T-cell (primary cell): ENCODE measurements at regions not wholly inside any gene's neighbourhood (a gene's known extent, or its start where the extent isn't known, plus 50 kb on each side); places are given as distances from the start of the nearest gene placed in this dataset.

Experiments
- ATAC-seq, 4 experiments: fragments of 200-7000 bp in 3 of 4; fragments of 150-1000 bp in 1 of 4; cut with Tn5 transposase; replicated peaks in 1 of 4; 1 replicate in 3 of 4; 2 replicates in 1 of 4; pipeline ENCODE4 v1.10.0; 2021; ENCODE audit warnings: moderate library complexity in 3 of 4, mild to moderate bottlenecking in 2 of 4, moderate number of reproducible peaks in 1 of 4
- CTCF ChIA-PET, 2 donors: fragments of 300-600 bp; sonication (Branson Sonifier 250); formaldehyde crosslinking; loops; one replicate each; lab custom pipeline; 2022; ENCODE audit warnings: antibody characterized with exemption in 2 of 2; lab: Charles Lee
- POLR2A ChIA-PET, 2 donors: fragments of 300-600 bp; sonication (Branson Sonifier 250); formaldehyde crosslinking; loops; one replicate each; lab custom pipeline; 2022; ENCODE audit warnings: antibody characterized with exemption in 2 of 2; lab: Charles Lee
- DNase-seq, 35 experiments: peaks; one replicate each; pipeline versions ENCODE4 v3.0.0 to v3.0.0-alpha.2; 2013 to 2023
- H3K27ac ChIP-seq: one replicate; pipeline ENCODE4 v1.5.1; 2013; ENCODE audit warnings: low read length
- H3K27me3 ChIP-seq, 2 experiments: replicated peaks in 1 of 2; 1 replicate in 1 of 2; 2 replicates in 1 of 2; pipeline versions ENCODE4 v1.6.1 to v1.7.0; 2013; ENCODE audit warnings: low read length in 1 of 2, mixed read lengths in 1 of 2; ENCODE audit not compliant: control insufficient read depth in 2 of 2, insufficient read depth in 2 of 2; ENCODE audit errors: extremely low read depth in 1 of 2
- H3K36me3 ChIP-seq, 2 donors: 1 replicate in 1 of 2; 2 replicates in 1 of 2; pipeline versions ENCODE4 v1.6.1 to v1.7.0; 2013; ENCODE audit warnings: low read length in 1 of 2; ENCODE audit not compliant: control insufficient read depth in 2 of 2, insufficient read depth in 1 of 2; ENCODE audit errors: extremely low read depth in 1 of 2
- H3K4me1 ChIP-seq, 2 experiments: 1 replicate in 1 of 2; 2 replicates in 1 of 2; pipeline versions ENCODE4 v1.6.1 to v1.7.0; 2013; ENCODE audit warnings: low read length in 2 of 2, mixed read lengths in 1 of 2; ENCODE audit not compliant: insufficient read depth in 2 of 2, control insufficient read depth in 1 of 2; ENCODE audit errors: extremely low read depth in 1 of 2
- H3K4me3 ChIP-seq, 2 donors: 1 replicate in 1 of 2; 2 replicates in 1 of 2; pipeline versions ENCODE4 v1.5.1 to v1.7.0; 2013; ENCODE audit warnings: mild to moderate bottlenecking in 2 of 2, low read length in 1 of 2, moderate library complexity in 1 of 2; ENCODE audit not compliant: control insufficient read depth in 1 of 2; ENCODE audit errors: extremely low read depth in 1 of 2
- H3K9me3 ChIP-seq: 2 replicates; pipeline ENCODE4 v1.7.0; 2013
- H3K27ac Mint-ChIP-seq, 2 donors: one replicate each; pipeline ENCODE4 v1.8.0; 2020 to 2021; ENCODE audit warnings: mild to moderate bottlenecking in 2 of 2, mixed read lengths in 2 of 2
- H3K27me3 Mint-ChIP-seq, 2 donors: one replicate each; pipeline ENCODE4 v1.8.0; 2021 to 2022; ENCODE audit warnings: mixed read lengths in 2 of 2
- H3K36me3 Mint-ChIP-seq: one replicate; pipeline ENCODE4 v1.8.0; 2021; ENCODE audit warnings: mixed read lengths
- H3K4me1 Mint-ChIP-seq, 3 donors: one replicate each; pipeline ENCODE4 v1.8.0; 2020 to 2022; ENCODE audit warnings: mixed read lengths in 3 of 3, mild to moderate bottlenecking in 1 of 3
- H3K4me3 Mint-ChIP-seq, 3 donors: one replicate each; pipeline ENCODE4 v1.8.0; 2020 to 2022; ENCODE audit warnings: mild to moderate bottlenecking in 3 of 3, mixed read lengths in 3 of 3, moderate library complexity in 3 of 3
- H3K9me3 Mint-ChIP-seq, 3 donors: one replicate each; pipeline ENCODE4 v1.8.0; 2020 to 2022; ENCODE audit warnings: mixed read lengths in 3 of 3
- WGBS: methylation state at CpG from one replicate; pipeline ENCODE4 v1.1.5; 2013; ENCODE audit warnings: missing lambda C conversion rate; ENCODE audit not compliant: insufficient coverage; 5-methylcytosine and 5-hydroxymethylcytosine counted together

- Histone ChIP-seq H3K9me3 (no peaks in the 10 kb centered on the region), H3K4me3 (no peak overlapping the region), H3K4me1 (no peaks in the 10 kb centered on the region), H3K27ac (no peak overlapping the region), H3K36me3 (no peaks in the 10 kb centered on the region), H3K27me3 (peaks cover 0 to 27% of the 10 kb centered on the region in 2 experiments)
- Mint-ChIP-seq H3K4me1 (no peaks in the 10 kb centered on the region), H3K27me3 (peaks cover 27 to 30% of the 10 kb centered on the region in 2 donors), H3K9me3 (no peaks in the 10 kb centered on the region), H3K4me3 (no peak overlapping the region), H3K27ac (no peak overlapping the region), H3K36me3 (no peaks in the 10 kb centered on the region)
- CTCF ChIA-PET, result no interaction called here
- POLR2A ChIA-PET, result no interaction called here
- no peak for ATAC-seq
- WGBS, result 40% methylated on average over 1 of the region's 5 CpGs
- no peak for DNase-seq
Observed at GRCh38 chr20:46797206-46797605, 87.8 kb downstream of the SLC2A10 start.

DNA sequence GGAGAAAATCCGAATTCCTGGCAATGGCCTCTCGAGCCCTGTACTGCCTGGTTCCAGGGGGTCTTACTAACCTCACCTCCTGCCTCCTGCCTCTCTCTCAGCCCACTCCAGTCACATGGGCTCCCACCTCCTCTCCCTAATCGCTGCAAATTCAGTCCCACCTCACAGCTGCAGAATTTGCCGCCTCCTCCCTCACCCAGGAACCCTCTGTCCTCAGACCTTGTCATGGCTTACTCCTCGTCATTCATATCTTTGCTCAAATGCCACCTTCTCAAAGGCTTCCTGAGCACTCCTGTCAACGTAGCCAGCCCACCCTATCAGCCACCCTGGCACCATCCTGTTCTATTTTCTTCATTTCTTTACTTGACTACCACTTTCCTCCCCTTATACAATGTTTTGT is 89.0 kb downstream of the SLC2A10 start:
- H3K9me3 Mint-ChIP-seq, result no peaks in the 10 kb centered on the region
- no peak overlapping the region for H3K4me3 ChIP-seq
- WGBS, result 47% methylated on average over 6 of the region's 6 CpGs
- no peak overlapping the region for H3K27ac Mint-ChIP-seq
- CTCF ChIA-PET, result no interaction called here
- H3K27ac ChIP-seq, result no peak overlapping the region
- POLR2A ChIA-PET, result no interaction called here
- peaks cover 0 to 19% of the 10 kb centered on the region in 2 experiments for H3K27me3 ChIP-seq
- no peaks in the 10 kb centered on the region for H3K4me1 ChIP-seq
- H3K4me1 Mint-ChIP-seq, result no peaks in the 10 kb centered on the region
- no peaks in the 10 kb centered on the region for H3K9me3 ChIP-seq
- ATAC-seq, result no peak
- no peaks in the 10 kb centered on the region for H3K36me3 ChIP-seq
- H3K4me3 Mint-ChIP-seq, result no peak overlapping the region
- H3K27me3 Mint-ChIP-seq, result peaks cover 30 to 34% of the 10 kb centered on the region in 2 donors
- no peak for DNase-seq
- H3K36me3 Mint-ChIP-seq, result no peaks in the 10 kb centered on the region

GRCh38 chr20:46799781-46800408 is 90.4 kb downstream of the SLC2A10 start:
- no peaks in the 10 kb centered on the region for H3K4me1 Mint-ChIP-seq
- 42% methylated on average over 4 of the region's 7 CpGs for WGBS
- no peak for DNase-seq

GRCh38 chr20:46800409-46800804 is 91.0 kb downstream of the SLC2A10 start:
- no peak overlapping the region for H3K4me3 ChIP-seq
- Mint-ChIP-seq H3K9me3 (no peaks in the 10 kb centered on the region), H3K36me3 (no peaks in the 10 kb centered on the region), H3K4me1 (no peaks in the 10 kb centered on the region), H3K4me3 (no peak overlapping the region), H3K27me3 (peaks cover 25% of the 10 kb centered on the region in 2 donors), H3K27ac (no peak overlapping the region)
- no peak overlapping the region for H3K27ac ChIP-seq
- DNase-seq (no peak), ATAC-seq (no peak)
- no peaks in the 10 kb centered on the region for H3K9me3 ChIP-seq
- H3K36me3 ChIP-seq, result no peaks in the 10 kb centered on the region
- no peaks in the 10 kb centered on the region for H3K4me1 ChIP-seq
- ChIA-PET CTCF (no interaction called here), POLR2A (no interaction called here)
- WGBS, result 100% methylated on average over 1 of the region's 2 CpGs
- H3K27me3 ChIP-seq, result peaks cover 0 to 18% of the 10 kb centered on the region in 2 experiments

More at GRCh38 chr20:46799781-46800408, 90.4 kb downstream of the SLC2A10 start:
- ATAC-seq, result no peak
- Histone ChIP-seq H3K36me3 (no peaks in the 10 kb centered on the region), H3K27ac (no peak overlapping the region), H3K27me3 (peaks cover 0 to 18% of the 10 kb centered on the region in 2 experiments), H3K4me1 (no peaks in the 10 kb centered on the region), H3K9me3 (no peaks in the 10 kb centered on the region), H3K4me3 (no peak overlapping the region)
- Mint-ChIP-seq H3K36me3 (no peaks in the 10 kb centered on the region), H3K27me3 (peaks cover 25% of the 10 kb centered on the region in 2 donors), H3K4me3 (no peak overlapping the region), H3K27ac (no peak overlapping the region), H3K9me3 (no peaks in the 10 kb centered on the region)
- POLR2A ChIA-PET, result no interaction called here
- CTCF ChIA-PET, result no interaction called here

GRCh38 chr20:46801003-46801702 is 91.7 kb downstream of the SLC2A10 start:
- Histone ChIP-seq H3K36me3 (no peaks in the 10 kb centered on the region), H3K9me3 (no peaks in the 10 kb centered on the region), H3K4me1 (no peaks in the 10 kb centered on the region), H3K27ac (no peak overlapping the region), H3K27me3 (peaks cover 0 to 18% of the 10 kb centered on the region in 2 experiments), H3K4me3 (no peak overlapping the region)
- ATAC-seq (no peak), DNase-seq (no peak)
- POLR2A ChIA-PET, result no interaction called here
- Mint-ChIP-seq H3K4me3 (no peak overlapping the region), H3K27me3 (peaks cover 25% of the 10 kb centered on the region in 2 donors), H3K36me3 (no peaks in the 10 kb centered on the region), H3K9me3 (no peaks in the 10 kb centered on the region), H3K27ac (no peak overlapping the region), H3K4me1 (no peaks in the 10 kb centered on the region)
- CTCF ChIA-PET, result no interaction called here
- 71% methylated on average over 5 of the region's 12 CpGs for WGBS

- Histone ChIP-seq H3K36me3 (no peaks in the 10 kb centered on the region), H3K9me3 (no peaks in the 10 kb centered on the region), H3K27ac (no peak overlapping the region), H3K27me3 (peaks cover 0 to 19% of the 10 kb centered on the region in 2 experiments), H3K4me3 (no peak overlapping the region), H3K4me1 (no peaks in the 10 kb centered on the region)
- Mint-ChIP-seq H3K9me3 (no peaks in the 10 kb centered on the region), H3K4me3 (no peak overlapping the region), H3K36me3 (no peaks in the 10 kb centered on the region), H3K27ac (no peak overlapping the region), H3K4me1 (no peaks in the 10 kb centered on the region), H3K27me3 (peaks cover 24 to 30% of the 10 kb centered on the region in 2 donors)
- DNase-seq (no peak), ATAC-seq (no peak)
- 90% methylated on average over 2 of the region's 5 CpGs for WGBS
- CTCF ChIA-PET, result no interaction called here
- POLR2A ChIA-PET, result no interaction called here
Observed at GRCh38 chr20:46802722-46803121, 91.9 kb upstream of the EYA2 start.
